GM19467 (cell line): ENCODE measurements at regions not wholly inside any gene's neighbourhood (a gene's known extent, or its start where the extent isn't known, plus 50 kb on each side); places are given as distances from the start of the nearest gene placed in this dataset.
A peak's percentile ranks its signal among the peaks of the same experiment; 100 is the strongest.

Source experiments
- ATAC-seq: cut with Tn5 transposase; IDR thresholded peaks from one replicate; pipeline ENCODE4 v1.9.1; 2021; ENCODE audit warnings: mild to moderate bottlenecking, moderate library complexity; ENCODE audit not compliant: unreplicated experiment

GRCh38 chr10:128367807-128368206, 241.6 kb upstream of the MKI67 start:
- no peak for ATAC-seq

- ATAC-seq = no peak
Measured at GRCh38 chr10:128369101-128369650, 243.0 kb upstream of the MKI67 start.

- peak; percentile 88 for ATAC-seq
Measured at GRCh38 chr10:128373071-128373749, 247.0 kb upstream of the MKI67 start.

- no peak for ATAC-seq
Measured at GRCh38 chr10:128373831-128374230, 247.6 kb upstream of the MKI67 start.

GRCh38 chr10:128375171-128375570, 248.9 kb upstream of the MKI67 start:
- no peak for ATAC-seq

GRCh38 chr10:128377364-128377987, 251.3 kb upstream of the MKI67 start:
- ATAC-seq = no peak

GRCh38 chr10:128377988-128378387, 251.8 kb upstream of the MKI67 start:
- no peak for ATAC-seq

- no peak for ATAC-seq
Measured at GRCh38 chr10:128380946-128381345, 254.7 kb upstream of the MKI67 start.

- no peak for ATAC-seq
Measured at GRCh38 chr10:128382225-128382624, 256.0 kb upstream of the MKI67 start.

GRCh38 chr10:128384831-128385230, 258.6 kb upstream of the MKI67 start:
- ATAC-seq = no peak

GRCh38 chr10:128386231-128386630, 260.0 kb upstream of the MKI67 start:
- ATAC-seq = no peak

- no peak for ATAC-seq
Measured at GRCh38 chr10:128386816-128387604, 260.8 kb upstream of the MKI67 start.

GRCh38 chr10:128390596-128390995, 264.4 kb upstream of the MKI67 start:
- ATAC-seq = no peak

GRCh38 chr10:128393546-128393945, 267.3 kb upstream of the MKI67 start:
- no peak for ATAC-seq

- ATAC-seq = no peak
Measured at GRCh38 chr10:128398118-128398517, 271.9 kb upstream of the MKI67 start.

- ATAC-seq = no peak
Measured at GRCh38 chr10:128398999-128399398, 272.8 kb upstream of the MKI67 start.

- ATAC-seq = no peak
Measured at GRCh38 chr10:128400564-128400963, 274.3 kb upstream of the MKI67 start.

GRCh38 chr10:128405450-128405849, 279.2 kb upstream of the MKI67 start:
- ATAC-seq = no peak

GRCh38 chr10:128411643-128412042, 285.4 kb upstream of the MKI67 start:
- no peak for ATAC-seq

GRCh38 chr10:128414568-128414967, 288.3 kb upstream of the MKI67 start:
- no peak for ATAC-seq

- ATAC-seq = no peak
Measured at GRCh38 chr10:128416231-128416630, 290.0 kb upstream of the MKI67 start.

- ATAC-seq = no peak
Measured at GRCh38 chr10:128417826-128418225, 291.6 kb upstream of the MKI67 start.
